ENCODE measurements at regions not wholly inside any gene's neighbourhood (a gene's known extent, or its start where the extent isn't known, plus 50 kb on each side); places are given as distances from the start of the nearest gene placed in this dataset.

DNA sequence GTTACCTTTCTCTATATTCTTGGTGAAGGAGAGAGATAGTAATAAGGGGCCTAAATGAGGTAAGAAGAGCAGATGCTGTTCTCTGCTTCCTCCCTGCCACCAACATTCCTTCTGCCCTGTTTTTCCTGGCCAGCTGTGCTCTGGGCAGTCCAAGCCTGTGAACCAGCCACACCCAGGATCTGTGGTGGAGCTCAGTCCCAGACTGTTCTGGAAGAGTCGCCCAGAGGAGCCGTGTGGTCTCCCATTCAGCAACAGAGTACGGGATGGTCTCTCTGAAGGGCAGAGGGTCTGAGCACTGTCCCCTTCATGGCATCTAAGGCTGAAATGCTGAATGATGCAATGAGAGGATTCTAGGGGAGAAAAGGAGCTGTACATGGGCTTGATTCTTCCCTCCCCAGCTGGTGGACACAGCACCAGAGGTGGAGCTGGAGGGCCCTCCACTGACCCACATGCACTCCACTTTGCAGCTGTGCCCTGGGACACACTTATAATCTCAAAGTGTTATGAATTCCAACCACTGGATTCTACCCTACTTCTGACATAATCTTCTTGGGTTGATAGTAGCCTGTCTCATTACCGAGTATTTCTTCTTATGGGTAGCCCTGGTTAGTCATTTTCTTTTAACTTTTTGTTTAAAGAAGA is 70.8 kb upstream of the RPS23 start:
- TF ChIP-seq, protein P1, sequence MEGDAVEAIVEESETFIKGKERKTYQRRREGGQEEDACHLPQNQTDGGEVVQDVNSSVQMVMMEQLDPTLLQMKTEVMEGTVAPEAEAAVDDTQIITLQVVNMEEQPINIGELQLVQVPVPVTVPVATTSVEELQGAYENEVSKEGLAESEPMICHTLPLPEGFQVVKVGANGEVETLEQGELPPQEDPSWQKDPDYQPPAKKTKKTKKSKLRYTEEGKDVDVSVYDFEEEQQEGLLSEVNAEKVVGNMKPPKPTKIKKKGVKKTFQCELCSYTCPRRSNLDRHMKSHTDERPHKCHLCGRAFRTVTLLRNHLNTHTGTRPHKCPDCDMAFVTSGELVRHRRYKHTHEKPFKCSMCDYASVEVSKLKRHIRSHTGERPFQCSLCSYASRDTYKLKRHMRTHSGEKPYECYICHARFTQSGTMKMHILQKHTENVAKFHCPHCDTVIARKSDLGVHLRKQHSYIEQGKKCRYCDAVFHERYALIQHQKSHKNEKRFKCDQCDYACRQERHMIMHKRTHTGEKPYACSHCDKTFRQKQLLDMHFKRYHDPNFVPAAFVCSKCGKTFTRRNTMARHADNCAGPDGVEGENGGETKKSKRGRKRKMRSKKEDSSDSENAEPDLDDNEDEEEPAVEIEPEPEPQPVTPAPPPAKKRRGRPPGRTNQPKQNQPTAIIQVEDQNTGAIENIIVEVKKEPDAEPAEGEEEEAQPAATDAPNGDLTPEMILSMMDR (IDR thresholded peaks at IDR 0.05), result no peak
- TF ChIP-seq, protein P2, sequence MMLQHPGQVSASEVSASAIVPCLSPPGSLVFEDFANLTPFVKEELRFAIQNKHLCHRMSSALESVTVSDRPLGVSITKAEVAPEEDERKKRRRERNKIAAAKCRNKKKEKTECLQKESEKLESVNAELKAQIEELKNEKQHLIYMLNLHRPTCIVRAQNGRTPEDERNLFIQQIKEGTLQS (CRISPR knock-in tag; conservative IDR thresholded peaks at IDR 0.05), result no peak
- no peak for TF ChIP-seq EMX1 (CRISPR knock-in tag; IDR thresholded peaks at IDR 0.05)
